HG03095 (cell line): ENCODE measurements at regions not wholly inside any gene's neighbourhood (a gene's known extent, or its start where the extent isn't known, plus 50 kb on each side); places are given as distances from the start of the nearest gene placed in this dataset.

Experiments used
- ATAC-seq: cut with Tn5 transposase; IDR thresholded peaks from one replicate; pipeline ENCODE4 v1.9.1; 2021; ENCODE audit warnings: moderate library complexity; ENCODE audit not compliant: unreplicated experiment

- ATAC-seq: no peak
Observed at GRCh38 chr3:41088882-41089281, 110.4 kb upstream of the CTNNB1 start.

- ATAC-seq: no peak
Observed at GRCh38 chr3:41089566-41089965, 109.7 kb upstream of the CTNNB1 start.

GRCh38 chr3:41092844-41093243 is 106.5 kb upstream of the CTNNB1 start:
- ATAC-seq: no peak

GRCh38 chr3:41093476-41093875 is 105.8 kb upstream of the CTNNB1 start:
- no peak for ATAC-seq

- no peak for ATAC-seq
Observed at GRCh38 chr3:41094351-41094750, 105.0 kb upstream of the CTNNB1 start.

- no peak for ATAC-seq
Observed at GRCh38 chr3:41095702-41096101, 103.6 kb upstream of the CTNNB1 start.

GRCh38 chr3:41097896-41098496 is 101.3 kb upstream of the CTNNB1 start:
- no peak for ATAC-seq

GRCh38 chr3:41101231-41101630 is 98.1 kb upstream of the CTNNB1 start:
- no peak for ATAC-seq

GRCh38 chr3:41102053-41102556 is 97.2 kb upstream of the CTNNB1 start:
- no peak for ATAC-seq

- no peak for ATAC-seq
Observed at GRCh38 chr3:41102750-41103149, 96.6 kb upstream of the CTNNB1 start.

- no peak for ATAC-seq
Observed at GRCh38 chr3:41103200-41103599, 96.1 kb upstream of the CTNNB1 start.

- no peak for ATAC-seq
Observed at GRCh38 chr3:41104147-41104546, 95.2 kb upstream of the CTNNB1 start.

- ATAC-seq: no peak
Observed at GRCh38 chr3:41106691-41107090, 92.6 kb upstream of the CTNNB1 start.

- ATAC-seq: no peak
Observed at GRCh38 chr3:41111011-41111410, 88.3 kb upstream of the CTNNB1 start.

- ATAC-seq: no peak
Observed at GRCh38 chr3:41112466-41112865, 86.8 kb upstream of the CTNNB1 start.

- ATAC-seq: no peak
Observed at GRCh38 chr3:41115069-41115468, 84.2 kb upstream of the CTNNB1 start.

GRCh38 chr3:41116851-41117250 is 82.5 kb upstream of the CTNNB1 start:
- no peak for ATAC-seq

GRCh38 chr3:41117398-41117870 is 81.9 kb upstream of the CTNNB1 start:
- ATAC-seq: peak; percentile 85

GRCh38 chr3:41118461-41119390 is 80.6 kb upstream of the CTNNB1 start:
- ATAC-seq: no peak

GRCh38 chr3:41120460-41120859 is 78.8 kb upstream of the CTNNB1 start:
- ATAC-seq: no peak

- ATAC-seq: no peak
Observed at GRCh38 chr3:41125258-41125657, 74.0 kb upstream of the CTNNB1 start.

GRCh38 chr3:41126472-41126871 is 72.8 kb upstream of the CTNNB1 start:
- ATAC-seq: no peak
